HepG2 (cell line): ENCODE measurements at regions not wholly inside any gene's neighbourhood (a gene's known extent, or its start where the extent isn't known, plus 50 kb on each side); places are given as distances from the start of the nearest gene placed in this dataset.

Experiments
- ATAC-seq: fragments of 200-7000 bp; cut with Tn5 transposase; 3 replicates; pipeline ENCODE4 v1.9.1; 2020; ENCODE audit warnings: mild to moderate bottlenecking, moderate library complexity
- BruUV-seq: library from RNA; stranded (reverse); fragments of 400-500 nt; replicated peaks from 2 replicates; lab custom pipeline; 2021; lab: Mats Ljungman, UMichigan
- CTCF ChIA-PET: fragments of 300-600 bp; formaldehyde crosslinking; extraction: SDS; loops from one replicate; lab custom pipeline; 2021; ENCODE audit warnings: low total read pairs, inconsistent platforms, low intra/inter-chr PET ratio; lab: Yijun Ruan, JAX
- POLR2A ChIA-PET: fragments of 350-600 bp; sonication (Branson Sonifier 250); formaldehyde crosslinking; loops from one replicate; lab custom pipeline; 2020; ENCODE audit warnings: antibody characterized with exemption, inconsistent platforms; lab: Yijun Ruan, JAX
- DNase-seq: peaks from one replicate; pipeline ENCODE4 v3.0.0-alpha.2; 2015; ENCODE audit warnings: low spot score
- FAIRE-seq: peaks from 3 replicates; lab custom pipeline; 2011; peaks lifted over from hg19 to GRCh38; lab: Jason Lieb, UNC
- H2AFZ ChIP-seq: one replicate; pipeline ENCODE4 v1.6.1; 2011; ENCODE audit warnings: low read length, inconsistent platforms
- H3K27ac ChIP-seq: fragments of 300-600 bp; 3 replicates; pipeline ENCODE4 v1.8.0; 2011; ENCODE audit warnings: mixed run types, mild to moderate bottlenecking, mixed read lengths, low read length, inconsistent platforms; ENCODE audit not compliant: insufficient read depth; ENCODE audit errors: extremely low read length
- H3K27me3 ChIP-seq, 2 experiments: fragments of 200-600 bp in 1 of 2; 2 replicates in 1 of 2; 3 replicates in 1 of 2; pipeline versions ENCODE4 v1.6.0 to v1.8.0; 2011; ENCODE audit warnings: low read length in 2 of 2, mild to moderate bottlenecking in 2 of 2, moderate library complexity in 2 of 2, inconsistent platforms in 1 of 2; ENCODE audit not compliant: insufficient read depth in 2 of 2, control insufficient read depth in 1 of 2
- H3K36me3 ChIP-seq, 2 experiments: fragments of 200-600 bp in 1 of 2; replicated peaks in 1 of 2; 2 replicates in 1 of 2; 3 replicates in 1 of 2; pipeline versions ENCODE4 v1.5.1 to v1.8.0; 2011; ENCODE audit warnings: low read length in 2 of 2, inconsistent platforms in 1 of 2; ENCODE audit not compliant: insufficient read depth in 2 of 2, control insufficient read depth in 1 of 2
- H3K4me1 ChIP-seq: 2 replicates; pipeline ENCODE4 v1.5.1; 2012; ENCODE audit warnings: low read length, inconsistent platforms; ENCODE audit not compliant: insufficient read depth
- H3K4me2 ChIP-seq: 2 replicates; pipeline ENCODE4 v1.6.0; 2011; ENCODE audit warnings: low read depth, low read length, inconsistent platforms
- H3K4me3 ChIP-seq, 3 experiments: fragments of 200-600 bp in 1 of 3; sonication (generic), shearing (Covaris generic) in 1 of 3; replicated peaks in 1 of 3; 2 replicates each; pipeline ENCODE4 v1.5.1; 2011 to 2016; ENCODE audit warnings: low read length in 3 of 3, inconsistent platforms in 2 of 3, low read depth in 2 of 3, mild to moderate bottlenecking in 2 of 3, control low read depth in 1 of 3, mixed read lengths in 1 of 3; ENCODE audit not compliant: insufficient read depth in 1 of 3
- H3K79me2 ChIP-seq: one replicate; pipeline ENCODE4 v1.6.1; 2011; ENCODE audit warnings: low read length, inconsistent platforms; ENCODE audit not compliant: insufficient read depth
- H3K9ac ChIP-seq: 2 replicates; pipeline ENCODE4 v1.6.0; 2011; ENCODE audit warnings: mild to moderate bottlenecking, low read depth, low read length, inconsistent platforms; ENCODE audit not compliant: insufficient read depth
- H3K9me3 ChIP-seq: 2 replicates; pipeline ENCODE4 v1.5.1; 2012; ENCODE audit warnings: mild to moderate bottlenecking, low read length
- H4K20me1 ChIP-seq: 2 replicates; pipeline ENCODE4 v1.6.0; 2011; ENCODE audit warnings: inconsistent platforms, mild to moderate bottlenecking, low read length, moderate library complexity; ENCODE audit not compliant: insufficient read depth
- KDM4B ChIP-seq: sonication (generic); formaldehyde crosslinking; IDR thresholded peaks from 2 replicates; pipeline ENCODE4 v1.4.0; 2020; ENCODE audit warnings: missing genetic modification reagents
- MAFF ChIP-seq: IDR thresholded peaks from 2 replicates; pipeline ENCODE4 v1.6.1; 2011; ENCODE audit warnings: low read depth, low read length, improper control_type of control experiment
- MATR3 ChIP-seq: sonication (generic); formaldehyde crosslinking; IDR thresholded peaks from 2 replicates; pipeline ENCODE4 v1.4.0; 2020; ENCODE audit warnings: missing genetic modification reagents
- PHB2 ChIP-seq: fragments of 450-650 bp; IDR thresholded peaks from 2 replicates; pipeline ENCODE4 v1.6.1; 2018; ENCODE audit not compliant: partially characterized antibody
- SUZ12 ChIP-seq: fragments of 150-350 bp; IDR thresholded peaks from 2 replicates; pipeline ENCODE4 v1.6.1; 2014; ENCODE audit warnings: low read depth, low read length
- ZFAT ChIP-seq: sonication (generic); formaldehyde crosslinking; conservative IDR thresholded peaks from 2 replicates; pipeline ENCODE4 v1.8.1; 2023; ENCODE audit warnings: missing genetic modification reagents, inconsistent platforms
- ZFP62 ChIP-seq: sonication (generic); formaldehyde crosslinking; IDR thresholded peaks from 2 replicates; pipeline ENCODE4 v1.4.0; 2020; ENCODE audit warnings: missing genetic modification reagents
- ZNF276 ChIP-seq: sonication (generic); formaldehyde crosslinking; IDR thresholded peaks from 2 replicates; pipeline ENCODE4 v1.4.0; 2020; ENCODE audit warnings: mild to moderate bottlenecking, low read depth, missing genetic modification reagents
- ZNF318 ChIP-seq: sonication (generic); formaldehyde crosslinking; IDR thresholded peaks from 2 replicates; pipeline ENCODE4 v1.4.0; 2020; ENCODE audit warnings: mild to moderate bottlenecking, missing genetic modification reagents
- ZNF557 ChIP-seq: sonication (generic); formaldehyde crosslinking; IDR thresholded peaks from 2 replicates; pipeline ENCODE4 v1.4.0; 2020; ENCODE audit warnings: missing genetic modification reagents
- ZNF883 ChIP-seq: sonication (generic); formaldehyde crosslinking; IDR thresholded peaks from 2 replicates; pipeline ENCODE4 v1.5.1; 2020; ENCODE audit warnings: mild to moderate bottlenecking, missing genetic modification reagents; ENCODE audit errors: not compliant biosample characterization
- WGBS: methylation state at CpG from one replicate; pipeline ENCODE4 v1.1.6; 2017; ENCODE audit warnings: low lambda C conversion rate; 5-methylcytosine and 5-hydroxymethylcytosine counted together
- in situ Hi-C: cut with HindIII; loops from 2 replicates; pipeline ENCODE4 v1.10.0; 2017; ENCODE audit warnings: low pct_unique_long_range_greater_than_20kb; ENCODE audit not compliant: extremely low pct_ligation_motif_present
- intact Hi-C: fragments of 100-400 bp; cut with micrococcal nuclease; formaldehyde crosslinking; loops from one replicate; pipeline ENCODE4 v1.10.0; 2022; ENCODE audit not compliant: unreplicated experiment

- POLR2A ChIA-PET, result no interaction called here
- CTCF ChIA-PET, result no interaction called here
Observed at GRCh38 chr1:36714301-36714700, 231.6 kb upstream of the CSF3R start.

GRCh38 chr1:36711480-36711879, 228.8 kb upstream of the CSF3R start:
- Histone ChIP-seq H3K36me3 (no peaks in the 10 kb centered on the region), H3K4me1 (no peaks in the 10 kb centered on the region), H3K4me3 (no peak overlapping the region), H3K79me2 (no peaks in the 10 kb centered on the region), H3K9me3 (no peaks in the 10 kb centered on the region), H3K4me2 (no peak overlapping the region), H3K27me3 (peaks cover 3 to 39% of the 10 kb centered on the region in 2 experiments; a peak in 4 of 5 replicates), H2AFZ (no peak overlapping the region), H4K20me1 (no peaks in the 10 kb centered on the region), H3K9ac (no peak overlapping the region), H3K27ac (no peak overlapping the region)
- no TSS peak for BruUV-seq
- ATAC-seq (no peak), FAIRE-seq (no peak), DNase-seq (no peak)
- intact Hi-C loops, result no loop called here
- ChIA-PET CTCF (no interaction called here), POLR2A (no interaction called here)
- WGBS, result 0% methylated on average over 2 of the region's 2 CpGs
- in situ Hi-C loops, result loop anchor here (25.0 kb wide), 2 partner anchors 326 to 726 kb away; partner anchors contain the start of gene GRIK3
- TF ChIP-seq ZNF318 (no peak), SUZ12 (no peak), MAFF (no peak), ZFAT (CRISPR knock-in tag) (no peak), ZNF557 (CRISPR knock-in tag) (no peak), ZNF276 (CRISPR knock-in tag) (no peak), ZNF883 (CRISPR knock-in tag) (no peak), MATR3 (CRISPR knock-in tag) (no peak)

More at GRCh38 chr1:36714301-36714700, 231.6 kb upstream of the CSF3R start:
- Histone ChIP-seq H3K79me2 (no peaks in the 10 kb centered on the region), H3K9ac (no peak overlapping the region), H3K9me3 (no peaks in the 10 kb centered on the region), H3K4me3 (no peak overlapping the region), H3K4me2 (no peak overlapping the region), H3K36me3 (no peaks in the 10 kb centered on the region), H4K20me1 (no peaks in the 10 kb centered on the region), H3K27ac (no peak overlapping the region), H3K27me3 (peaks cover 2 to 31% of the 10 kb centered on the region in 2 experiments; a peak in 4 of 5 replicates), H2AFZ (no peak overlapping the region), H3K4me1 (no peaks in the 10 kb centered on the region)
- 0% methylated on average over 2 of the region's 2 CpGs for WGBS
- in situ Hi-C loops (loop anchor here (25.0 kb wide), 2 partner anchors 323 to 723 kb away; partner anchors contain the start of gene GRIK3), intact Hi-C loops (no loop called here)
- no TSS peak for BruUV-seq
- no peak for ATAC-seq
- TF ChIP-seq KDM4B (CRISPR knock-in tag), result no peak
- TF ChIP-seq PHB2, result no peak
- TF ChIP-seq ZFP62, result no peak
- no peak for FAIRE-seq
- no peak for DNase-seq
